GM12878 (cell line): ENCODE measurements at regions not wholly inside any gene's neighbourhood (a gene's known extent, or its start where the extent isn't known, plus 50 kb on each side); places are given as distances from the start of the nearest gene placed in this dataset.

Source experiments
- ATAC-seq: fragments of 200-7000 bp; cut with Tn5 transposase; 3 replicates; pipeline ENCODE4 v1.9.1; 2020; ENCODE audit warnings: mild to moderate bottlenecking, moderate library complexity
- BruUV-seq: library from RNA; stranded (reverse); fragments of 400-500 nt; replicated peaks from 2 replicates; lab custom pipeline; 2021; lab: Mats Ljungman, UMichigan
- CTCF ChIA-PET: fragments of 300-600 bp; sonication (Branson Sonifier 250); formaldehyde crosslinking; extraction: SDS; loops from one replicate; lab custom pipeline; 2021; ENCODE audit warnings: inconsistent platforms; lab: Yijun Ruan, JAX
- POLR2A ChIA-PET: fragments of 350-600 bp; formaldehyde crosslinking; extraction: SDS; loops from one replicate; lab custom pipeline; 2021; ENCODE audit warnings: inconsistent platforms; lab: Charles Lee
- RAD21 ChIA-PET: fragments of 300-600 bp; sonication (Branson Sonifier 250); formaldehyde crosslinking; loops from one replicate; lab custom pipeline; 2023; ENCODE audit warnings: antibody characterized with exemption; ENCODE audit not compliant: unreplicated experiment; lab: Charles Lee
- SMC1A ChIA-PET: fragments of 300-600 bp; sonication (Branson Sonifier 250); formaldehyde crosslinking; loops from one replicate; lab custom pipeline; 2023; ENCODE audit not compliant: unreplicated experiment, uncharacterized antibody; lab: Charles Lee
- DNase-seq: peaks from one replicate; pipeline ENCODE4 v3.0.0-alpha.2; 2011; ENCODE audit warnings: low read depth, low spot score
- FAIRE-seq: peaks from 3 replicates; lab custom pipeline; 2011; peaks lifted over from hg19 to GRCh38; lab: Jason Lieb, UNC
- H2AFZ ChIP-seq: 2 replicates; pipeline ENCODE4 v1.6.0; 2011; ENCODE audit warnings: low read depth, low read length, control low read depth; ENCODE audit not compliant: control insufficient read depth
- H3K27ac ChIP-seq: 2 replicates; pipeline ENCODE4 v1.5.1; 2011; ENCODE audit warnings: control low read depth; ENCODE audit not compliant: control insufficient read depth, insufficient read depth
- H3K27me3 ChIP-seq, 2 experiments: replicated peaks in 1 of 2; 2 replicates each; pipeline versions ENCODE4 v1.6.0 to v1.6.1; 2011; ENCODE audit warnings: low read length in 1 of 2; ENCODE audit not compliant: control insufficient read depth in 2 of 2, insufficient read depth in 2 of 2
- H3K36me3 ChIP-seq, 2 experiments: 2 replicates each; pipeline ENCODE4 v1.5.1; 2011; ENCODE audit warnings: low read length in 1 of 2; ENCODE audit not compliant: control insufficient read depth in 2 of 2, insufficient read depth in 2 of 2
- H3K4me1 ChIP-seq: 2 replicates; pipeline ENCODE4 v1.6.1; 2011; ENCODE audit warnings: mild to moderate bottlenecking, low read length, moderate library complexity, mixed read lengths; ENCODE audit not compliant: control insufficient read depth, insufficient read depth
- H3K4me2 ChIP-seq: 2 replicates; pipeline ENCODE4 v1.6.0; 2011; ENCODE audit warnings: control low read depth; ENCODE audit not compliant: control insufficient read depth, insufficient read depth
- H3K4me3 ChIP-seq: fragments of 200-600 bp; sonication (generic); 2 replicates; pipeline ENCODE4 v1.5.1; 2016
- H3K79me2 ChIP-seq: 2 replicates; pipeline ENCODE4 v1.6.0; 2011; ENCODE audit warnings: low read length; ENCODE audit not compliant: control insufficient read depth, insufficient read depth
- H3K9ac ChIP-seq: 2 replicates; pipeline ENCODE4 v1.8.0; 2011; ENCODE audit warnings: low read length, control low read depth, mixed read lengths; ENCODE audit not compliant: control insufficient read depth, insufficient read depth
- H3K9me3 ChIP-seq: replicated peaks from 3 replicates; pipeline ENCODE4 v1.5.1; 2011; ENCODE audit warnings: mild to moderate bottlenecking, low read length; ENCODE audit not compliant: control insufficient read depth, insufficient read depth
- H4K20me1 ChIP-seq: 2 replicates; pipeline ENCODE4 v1.6.0; 2011; ENCODE audit not compliant: control insufficient read depth, insufficient read depth
- ETV6 ChIP-seq, 2 experiments: fragments of 450-650 bp in 1 of 2; IDR thresholded peaks in 1 of 2; conservative IDR thresholded peaks in 1 of 2; 2 replicates each; pipeline ENCODE4 v1.6.1; 2014; ENCODE audit warnings: antibody characterized with exemption in 1 of 2, borderline replicate concordance in 1 of 2, low read depth in 1 of 2, mild to moderate bottlenecking in 1 of 2, moderate library complexity in 1 of 2
- MAX ChIP-seq: IDR thresholded peaks from 2 replicates; pipeline ENCODE4 v1.6.1; 2012; ENCODE audit warnings: low read depth, low read length, improper control_type of control experiment
- WGBS: methylation state at CpG from one replicate; pipeline ENCODE4 v1.1.6; 2016; ENCODE audit warnings: low lambda C conversion rate; ENCODE audit not compliant: insufficient replicate concordance, insufficient coverage; ENCODE audit errors: missing lambda C conversion rate; 5-methylcytosine and 5-hydroxymethylcytosine counted together
- in situ Hi-C: fragments of 300-500 bp; cut with MboI; formaldehyde crosslinking; loops from 9 replicates; pipeline ENCODE4 v1.14.3; 2018; ENCODE audit warnings: mixed read lengths
- intact Hi-C: fragments of 100-400 bp; cut with micrococcal nuclease; formaldehyde crosslinking; loops from one replicate; pipeline ENCODE4 v1.14.2; 2022; ENCODE audit not compliant: unreplicated experiment

DNA sequence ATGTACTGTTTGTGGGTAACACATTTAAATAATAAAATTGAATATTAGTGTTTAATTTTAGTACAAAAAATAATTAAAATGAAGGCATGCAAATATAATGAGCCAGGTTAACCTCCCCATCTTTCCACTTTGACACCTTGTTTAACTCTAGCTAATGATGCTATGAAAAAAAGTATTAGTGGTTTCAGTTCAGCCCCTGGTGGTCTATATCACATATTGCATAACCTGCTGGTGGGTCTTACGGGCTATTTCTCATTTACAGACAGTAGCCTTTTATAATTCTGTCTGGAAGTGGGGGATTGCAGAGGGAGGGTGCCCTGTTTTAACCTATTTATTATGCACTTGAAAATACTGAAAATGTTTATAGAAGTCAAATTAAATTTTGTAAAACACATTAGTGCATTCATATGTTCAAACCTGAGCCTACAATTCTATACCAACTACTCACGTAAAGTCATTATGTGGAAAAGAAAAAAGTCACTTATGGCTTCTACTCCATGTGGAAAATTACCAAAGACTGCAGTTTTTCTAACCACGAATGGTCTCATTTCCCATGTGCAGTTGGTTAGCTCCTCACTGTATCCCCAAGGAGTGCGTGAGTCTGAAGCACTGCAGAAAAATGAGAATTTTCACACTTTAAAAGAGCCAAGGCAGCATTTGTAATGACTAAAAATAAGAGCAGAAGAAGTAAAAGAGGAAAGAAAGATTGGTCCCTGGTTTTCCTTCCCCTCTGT is 381.0 kb downstream of the MTX2 start:
- no peak overlapping the region for H2AFZ ChIP-seq
- H3K9me3 ChIP-seq = no peaks in the 10 kb centered on the region
- RAD21 ChIA-PET = interaction anchor here (0.9 to 5.8 kb wide), 9 partner anchors 12 to 523 kb away, joined by 3 to 62 read pairs (median 20); no protein-coding TSS in a partner anchor
- intact Hi-C loops = loop anchor here (5.0 kb wide), 1 partner anchor 93 kb away; no protein-coding TSS in a partner anchor
- no peak for FAIRE-seq
- no peak overlapping the region for H3K9ac ChIP-seq
- no peaks in the 10 kb centered on the region for H3K4me1 ChIP-seq
- no peak overlapping the region for H3K4me2 ChIP-seq
- no peak overlapping the region for H3K27ac ChIP-seq
- TF ChIP-seq MAX (no peak), ETV6 (conservative IDR thresholded peaks at IDR 0.05 in 1 of 2, IDR thresholded peaks at IDR 0.05 in 1 of 2; ENCODE audit: borderline replicate concordance in 1 of 2, low read depth in 1 of 2) (no peak)
- H3K27me3 ChIP-seq = no peaks in the 10 kb centered on the region; a peak in 2 of 4 replicates
- in situ Hi-C loops = loop anchor here (10.0 kb wide), 1 partner anchor 165 kb away; no protein-coding TSS in a partner anchor
- WGBS = 57% methylated on average over 4 of the region's 4 CpGs
- H3K4me3 ChIP-seq = no peak overlapping the region
- no peaks in the 10 kb centered on the region for H3K36me3 ChIP-seq
- SMC1A ChIA-PET = interaction anchor here (0.6 to 8.5 kb wide), 13 partner anchors 10 to 524 kb away, joined by 3 to 88 read pairs (median 23); no protein-coding TSS in a partner anchor
- no peaks in the 10 kb centered on the region for H4K20me1 ChIP-seq
- ATAC-seq = no peak
- H3K79me2 ChIP-seq = no peaks in the 10 kb centered on the region
- no peak for DNase-seq
- CTCF ChIA-PET = interaction anchor here (1.2 to 9.3 kb wide), 15 partner anchors 7 to 529 kb away, joined by 3 to 145 read pairs (median 36); no protein-coding TSS in a partner anchor
- POLR2A ChIA-PET = no interaction called here
- BruUV-seq = no TSS peak
